NCI-H345 treated with DMSO at 0.1 percent for 48 hours (cell line): ENCODE measurements at regions not wholly inside any gene's neighbourhood (a gene's known extent, or its start where the extent isn't known, plus 50 kb on each side); places are given as distances from the start of the nearest gene placed in this dataset.
A peak's percentile ranks its signal among the peaks of the same experiment; 100 is the strongest.

Experiments used
- DNase-seq: peaks from one replicate; lab custom pipeline; 2025; ENCODE audit not compliant: unreplicated experiment; lab: John Stamatoyannopoulos, UW

DNA sequence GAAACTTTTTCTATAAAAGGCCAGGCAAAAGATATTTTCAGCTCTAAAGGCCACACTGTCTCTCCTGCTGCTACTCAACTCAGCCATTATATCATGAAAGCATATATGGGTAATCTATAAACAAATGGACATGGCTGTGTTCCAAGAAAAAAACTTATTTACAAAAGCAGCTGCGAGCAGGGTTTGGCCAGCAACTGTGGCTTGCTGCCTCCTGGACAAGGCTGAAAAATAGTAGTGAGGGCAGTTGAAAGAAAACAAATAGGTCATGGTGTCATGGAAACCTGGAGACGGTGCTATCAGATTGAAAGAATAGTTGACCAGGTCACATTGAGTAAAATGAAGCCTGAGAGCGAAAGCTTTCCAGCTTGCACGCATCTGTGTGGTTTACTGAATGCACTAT is 89.2 kb upstream of the LRATD1 start:
- DNase-seq: peak; percentile 17

DNA sequence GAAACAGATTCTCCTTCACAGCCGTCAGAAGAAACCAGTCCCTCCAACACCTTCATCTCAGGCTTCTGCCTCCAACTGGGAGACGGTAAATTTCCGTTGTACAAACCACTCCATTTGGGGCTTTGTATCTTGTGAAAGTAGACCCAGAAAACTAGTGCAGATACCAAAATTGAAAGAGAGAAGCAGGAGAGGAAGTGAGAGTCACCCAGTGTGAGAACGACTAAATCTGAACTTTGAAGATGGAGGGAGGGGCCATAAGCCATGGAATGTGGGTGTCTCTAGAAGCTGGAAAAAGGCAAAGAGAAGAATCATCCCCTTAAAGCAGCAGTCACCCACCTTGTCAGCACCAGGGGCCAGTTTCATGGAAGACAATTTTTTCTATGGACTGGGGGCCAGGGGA is 88.3 kb upstream of the LRATD1 start:
- no peak for DNase-seq

DNA sequence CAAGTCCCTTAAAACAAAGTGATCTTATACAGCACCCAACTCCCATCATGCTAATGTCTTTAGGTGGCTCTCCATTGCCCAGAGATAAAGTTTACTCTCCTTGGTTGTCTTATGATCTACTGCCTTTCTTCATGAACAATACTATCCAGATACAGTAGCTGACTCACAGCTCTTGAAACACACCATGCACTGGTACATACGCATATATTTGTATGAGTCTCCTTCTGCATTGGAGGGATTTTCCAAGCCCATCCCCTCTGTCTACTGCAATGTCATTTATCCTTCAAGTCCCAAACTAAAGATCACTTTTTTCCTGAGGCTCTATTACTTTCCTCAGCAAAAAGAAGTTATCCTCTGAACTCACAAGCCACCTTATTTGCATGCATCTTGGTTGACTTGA is 84.7 kb upstream of the LRATD1 start:
- DNase-seq: no peak

DNA sequence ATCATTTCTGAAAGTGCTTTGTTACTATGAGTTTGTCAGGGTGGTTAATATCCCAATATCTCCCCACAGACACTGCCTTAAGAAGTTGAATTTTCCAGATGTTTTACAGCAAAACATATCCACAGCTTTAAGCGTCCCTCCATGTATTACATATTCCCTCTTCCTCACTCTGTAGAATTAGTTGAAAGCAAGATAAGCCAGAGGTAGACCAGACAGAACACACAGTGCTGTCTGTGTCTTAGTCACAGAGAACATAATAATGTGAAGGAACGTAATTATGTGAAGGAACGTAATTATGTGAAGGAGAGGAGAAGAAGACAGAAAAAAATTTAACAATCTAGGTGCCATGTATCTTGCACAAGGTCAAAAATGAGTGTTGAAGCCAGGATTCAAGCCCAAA is 81.9 kb upstream of the LRATD1 start:
- DNase-seq: no peak

DNA sequence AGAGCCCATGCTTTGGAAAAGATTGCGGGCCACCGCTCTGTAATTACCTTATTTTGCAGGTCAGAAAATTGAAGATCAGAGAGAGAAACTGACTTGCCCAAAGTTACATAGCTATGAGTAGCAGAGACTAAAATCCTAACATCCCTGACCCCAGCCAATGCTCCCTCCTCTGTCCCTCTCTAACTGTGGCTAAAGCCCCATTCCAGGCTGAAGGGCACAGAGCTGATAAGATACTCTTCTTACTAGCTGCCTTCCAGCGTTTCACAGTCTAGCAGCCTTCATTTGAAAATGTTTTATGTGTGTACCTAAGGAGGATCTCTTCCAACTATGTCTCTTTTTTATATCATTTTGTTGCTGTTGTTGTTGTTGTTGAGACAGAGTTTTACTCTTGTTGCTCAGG is 81.4 kb upstream of the LRATD1 start:
- no peak for DNase-seq

DNA sequence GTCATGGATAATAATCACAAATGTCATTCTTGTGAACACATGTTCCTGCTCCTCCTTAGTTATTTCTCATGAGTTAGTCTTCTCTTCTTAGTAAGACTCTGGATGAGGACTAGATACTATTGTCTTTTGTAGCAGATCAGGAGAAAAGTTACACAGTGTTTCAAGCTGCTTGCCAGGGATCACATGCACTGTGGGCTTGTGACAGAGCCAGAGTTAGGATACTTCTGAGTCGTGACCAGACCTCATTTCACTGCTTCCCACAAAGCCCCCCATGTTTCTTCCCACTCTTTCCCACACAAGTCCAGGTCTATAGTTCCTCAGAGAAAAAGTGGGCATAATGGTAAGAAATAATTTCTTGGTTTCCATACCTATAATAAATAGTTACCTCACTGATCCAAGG is 80.2 kb upstream of the LRATD1 start:
- DNase-seq: no peak

DNA sequence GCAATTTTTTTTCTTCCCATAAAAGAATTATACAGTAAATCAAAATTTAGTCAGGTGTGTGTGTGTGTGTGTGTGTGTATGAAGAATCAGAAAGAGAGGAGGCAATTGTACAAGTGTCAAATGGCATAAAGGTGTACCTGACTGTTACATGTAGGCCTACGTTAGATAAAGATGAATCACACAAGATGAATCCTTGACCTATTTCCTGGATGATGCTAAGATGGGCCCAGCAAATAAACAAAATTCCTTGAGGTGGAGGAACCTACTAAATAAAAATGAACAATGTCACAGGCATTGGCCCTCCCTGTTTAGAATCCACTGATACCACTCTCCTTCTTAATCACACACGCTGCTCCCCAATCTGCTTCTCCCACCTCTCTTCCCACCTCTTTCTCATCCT is 79.7 kb upstream of the LRATD1 start:
- no peak for DNase-seq

DNA sequence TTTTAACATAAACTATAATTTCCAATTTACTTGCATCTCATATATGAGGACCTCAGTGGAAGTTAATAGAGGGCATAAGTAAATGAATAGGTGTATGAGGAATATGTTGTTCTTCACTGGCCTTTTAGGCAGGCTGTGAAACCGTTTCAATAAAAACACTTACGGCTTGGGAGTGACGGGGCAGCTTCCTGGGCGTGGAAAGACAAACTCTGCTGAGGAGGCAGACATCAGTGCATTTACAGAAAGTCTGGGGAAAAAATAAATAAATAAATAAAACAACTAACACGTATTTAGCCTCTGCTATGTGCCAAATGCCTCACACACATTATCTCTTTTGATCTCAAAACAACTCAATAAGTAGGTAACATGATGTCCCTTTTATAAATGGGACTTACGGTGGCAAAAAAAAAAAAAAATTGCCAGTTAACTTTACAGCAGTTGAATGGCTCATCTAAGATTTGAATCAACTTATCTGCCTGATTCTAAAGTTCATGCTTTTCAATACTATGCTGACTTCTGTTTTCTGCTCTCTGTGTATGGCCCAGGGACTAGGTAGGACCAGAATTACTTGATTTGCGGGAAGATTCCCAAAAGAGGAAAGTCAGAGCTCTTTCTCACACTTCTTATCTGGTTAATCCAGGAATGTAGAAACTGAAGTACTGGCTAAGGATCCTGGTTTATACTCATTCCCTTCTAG is 77.5 kb upstream of the LRATD1 start:
- DNase-seq: no peak

DNA sequence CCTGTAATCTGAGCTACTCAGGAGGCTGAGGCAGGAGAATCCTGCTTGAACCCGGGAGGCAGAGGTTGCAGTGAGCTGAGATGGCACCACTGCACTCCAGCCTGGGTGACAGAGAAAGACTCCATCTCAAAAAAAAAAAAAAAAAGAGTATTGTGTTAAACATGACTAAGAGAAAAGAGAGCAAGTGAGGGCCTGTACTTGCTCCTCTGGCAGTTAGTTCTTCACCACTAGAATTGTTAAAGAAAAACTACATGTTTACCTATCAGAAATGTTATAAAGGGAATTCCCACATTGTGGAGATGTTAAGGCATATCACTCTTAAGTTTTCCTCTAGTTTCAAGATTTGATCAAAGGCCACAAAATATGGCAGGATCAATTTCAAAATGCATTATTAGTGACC is 75.4 kb upstream of the LRATD1 start:
- no peak for DNase-seq

DNA sequence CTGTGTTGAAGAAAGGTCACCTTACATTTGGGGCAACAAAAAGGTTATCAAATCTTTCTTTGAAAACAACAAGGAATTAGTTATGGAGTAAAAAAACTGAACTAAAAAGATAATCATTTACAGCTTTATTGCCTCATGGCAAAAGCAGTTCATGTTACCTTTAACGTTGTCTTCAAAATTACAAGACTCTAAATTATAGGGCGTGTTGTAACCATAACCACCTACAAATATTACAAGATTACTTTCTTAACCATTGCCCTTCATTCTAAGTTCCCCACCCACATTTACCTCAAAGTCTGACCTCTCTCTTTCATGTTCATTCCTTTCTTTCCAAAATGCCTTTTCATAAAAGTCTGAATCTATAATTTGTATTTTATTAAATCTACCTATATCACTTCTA is 74.6 kb upstream of the LRATD1 start:
- no peak for DNase-seq

DNA sequence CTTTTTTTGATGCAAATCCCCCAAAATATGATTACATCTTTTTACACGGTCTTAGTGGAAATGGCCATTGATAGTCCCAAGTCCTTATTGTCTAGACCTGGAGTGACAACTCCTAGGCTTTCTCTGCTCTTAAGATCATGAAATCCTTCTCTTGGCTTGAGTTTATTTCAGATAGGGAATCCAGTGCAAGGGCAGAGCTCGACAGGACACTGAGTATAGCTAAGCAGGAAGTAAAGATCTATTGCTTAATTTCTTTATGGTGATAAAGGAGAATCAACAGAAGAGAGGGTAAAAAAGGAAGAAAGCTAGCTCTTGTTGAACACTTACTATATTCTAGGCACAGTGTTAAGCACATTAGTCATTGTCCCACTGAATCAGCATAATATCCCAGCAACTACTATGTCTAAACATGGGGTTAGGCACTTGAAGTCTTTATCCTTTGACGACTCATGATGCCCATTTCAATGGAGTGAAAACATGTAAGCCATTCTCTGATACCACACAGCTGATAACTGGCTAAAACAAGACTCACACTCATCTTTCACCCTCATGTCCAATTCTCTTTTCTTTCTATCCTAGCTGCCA is 74.1 kb upstream of the LRATD1 start:
- DNase-seq: no peak

DNA sequence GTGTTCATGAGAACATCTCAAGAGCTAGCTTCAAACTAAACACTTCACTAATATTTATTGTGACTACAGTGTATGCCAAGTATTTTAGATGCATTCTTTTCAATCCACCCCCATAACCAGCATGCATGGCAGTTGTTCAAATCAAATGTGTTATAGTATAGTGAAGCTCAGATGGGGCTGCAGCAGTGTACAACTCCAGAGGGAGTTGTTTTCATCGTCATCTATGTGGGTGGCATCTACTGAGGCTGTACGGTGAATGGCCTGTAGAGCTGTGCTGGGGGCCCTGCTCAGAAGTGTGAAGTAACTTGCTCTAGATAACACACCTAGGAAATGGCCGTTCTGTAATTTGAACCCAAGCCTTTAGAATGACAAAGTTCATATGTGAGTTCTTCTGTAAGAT is 71.8 kb upstream of the LRATD1 start:
- no peak for DNase-seq

DNA sequence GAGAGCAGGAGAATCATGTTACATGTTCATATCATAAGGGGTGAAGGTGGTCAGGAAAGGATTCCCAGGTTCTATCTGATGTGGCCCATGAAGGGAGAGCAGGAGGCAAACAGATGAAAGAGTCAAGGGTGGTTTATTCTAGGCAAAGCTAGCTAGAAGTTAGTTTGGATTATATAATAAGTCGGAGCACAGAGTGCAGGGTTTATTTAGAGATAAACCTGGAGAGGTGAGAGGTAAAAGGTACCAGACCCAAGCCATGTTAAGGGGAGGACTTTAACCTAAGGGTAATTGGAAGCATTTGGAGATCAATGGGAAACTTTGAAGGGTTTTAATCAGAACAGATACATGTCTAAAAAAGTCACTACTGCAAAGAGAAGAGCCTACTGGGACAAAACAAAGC is 69.2 kb upstream of the LRATD1 start:
- DNase-seq: no peak

DNA sequence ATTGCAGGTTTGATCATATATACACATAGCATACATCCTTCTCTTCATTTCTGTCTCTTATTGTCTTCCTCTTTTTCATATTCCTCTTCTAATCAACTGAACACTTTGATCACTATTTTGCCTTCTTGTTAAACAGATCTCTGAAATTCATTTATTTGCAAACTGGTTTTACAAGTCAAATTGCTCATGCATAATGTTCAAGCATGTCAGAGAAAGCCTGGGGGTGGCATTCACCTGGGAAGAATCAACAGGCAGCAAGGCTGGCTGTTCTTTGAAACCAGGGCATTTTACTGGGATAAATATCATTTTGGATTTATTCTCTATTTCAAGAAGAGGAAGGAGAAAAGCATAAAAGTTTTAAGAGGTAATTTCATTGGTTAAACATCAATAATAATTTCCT is 66.9 kb upstream of the LRATD1 start:
- DNase-seq: no peak

DNA sequence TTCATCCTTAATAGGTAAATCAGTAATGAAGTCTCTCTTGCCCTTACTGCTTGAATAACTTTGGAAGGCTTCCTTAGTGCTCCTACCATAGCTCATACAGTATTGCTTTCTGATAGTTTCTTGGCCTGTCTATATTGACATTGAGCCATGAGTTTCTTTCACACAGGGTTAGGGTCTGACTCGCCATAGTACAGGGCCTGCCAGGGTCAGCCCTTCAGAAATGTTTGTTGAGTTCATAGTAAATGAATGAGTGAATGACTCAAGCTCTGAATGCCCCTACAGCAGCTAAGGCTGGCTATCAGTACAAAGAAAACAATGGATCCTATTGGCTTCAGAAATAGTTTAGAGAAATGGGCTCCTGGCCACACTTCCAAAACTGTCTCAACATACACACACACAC is 65.0 kb upstream of the LRATD1 start:
- DNase-seq: no peak

DNA sequence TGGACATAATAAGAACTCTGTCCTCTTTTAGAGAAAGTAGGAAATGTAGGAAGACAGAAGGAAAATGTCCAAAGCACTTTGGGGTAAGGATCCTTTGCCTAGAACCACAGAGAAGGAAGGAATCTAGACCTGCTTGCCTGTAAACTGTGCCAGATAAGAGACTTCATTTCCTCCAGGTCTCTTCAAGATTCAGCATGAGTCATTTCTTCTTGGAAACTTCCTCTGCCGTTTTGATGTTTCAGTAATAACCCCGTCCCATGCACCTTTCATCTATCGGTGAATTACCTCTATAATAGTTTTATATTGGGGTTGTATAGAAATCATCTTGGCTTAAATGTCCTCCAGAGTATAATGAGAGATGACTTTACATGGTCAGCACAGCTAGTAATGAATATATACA is 63.2 kb upstream of the LRATD1 start:
- DNase-seq: no peak

DNA sequence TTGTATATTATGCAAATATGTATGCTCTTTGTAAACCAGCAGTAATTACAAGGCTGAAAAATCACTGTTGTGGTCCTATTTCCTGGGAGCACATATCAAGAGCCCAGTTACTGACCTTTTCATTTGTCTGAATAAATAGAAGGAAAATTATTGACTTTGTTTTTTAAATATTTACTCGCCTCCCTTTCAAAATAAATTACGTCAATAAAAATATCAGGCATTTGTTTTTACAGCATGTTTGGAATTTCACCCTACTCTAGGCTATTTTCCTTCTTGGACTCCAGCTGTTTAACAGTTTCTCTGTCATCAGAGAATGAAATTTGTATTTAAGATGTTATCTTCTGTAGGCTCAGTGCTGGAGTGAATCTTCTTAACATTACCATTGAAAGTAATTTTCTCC is 59.9 kb upstream of the LRATD1 start:
- no peak for DNase-seq

DNA sequence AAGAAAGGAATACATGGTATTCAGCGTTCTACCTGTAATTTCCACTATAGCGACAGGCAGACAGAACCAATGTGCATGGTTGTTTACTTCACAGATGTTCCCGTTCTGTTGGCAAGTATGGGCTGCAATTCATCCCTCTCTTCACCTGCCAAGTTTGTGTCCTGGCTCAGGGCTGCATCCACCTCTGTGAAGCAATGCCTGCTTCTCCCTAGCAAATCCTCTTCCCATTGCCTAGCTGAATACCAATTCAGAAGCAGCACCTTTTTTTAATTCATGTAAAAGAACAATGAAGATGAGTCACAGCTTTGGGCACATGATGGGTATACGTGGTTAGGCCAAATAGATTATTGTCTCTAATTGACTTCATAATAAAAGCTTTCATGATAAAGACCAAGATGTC is 54.7 kb upstream of the LRATD1 start:
- DNase-seq: no peak
